ENCODE measurements at regions not wholly inside any gene's neighbourhood (a gene's known extent, or its start where the extent isn't known, plus 50 kb on each side); places are given as distances from the start of the nearest gene placed in this dataset.

DNA sequence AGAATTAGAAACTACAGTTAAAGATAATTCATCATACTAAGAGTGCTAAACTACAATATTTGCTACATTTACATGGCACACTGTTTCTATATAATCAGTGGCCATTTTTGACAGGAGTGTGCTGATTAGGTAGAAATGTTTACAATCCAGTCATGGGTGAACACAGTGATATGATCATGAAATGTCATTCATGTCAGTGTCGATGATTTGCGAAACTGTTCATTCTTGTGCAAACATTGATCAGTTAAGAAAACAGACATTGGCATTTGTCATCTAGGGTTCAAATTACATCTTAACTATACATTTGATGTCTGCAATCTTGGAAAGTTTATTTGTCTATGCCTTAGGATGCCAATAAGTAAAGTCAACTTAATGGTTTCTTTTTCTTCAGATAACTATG, 474.9 kb downstream of the DOK5 start:
- ATAC-seq (ENCODE audit: low FRiP score in 2 of 2) (no peak), DNase-seq (no peak)
- TF ChIP-seq, protein P1, sequence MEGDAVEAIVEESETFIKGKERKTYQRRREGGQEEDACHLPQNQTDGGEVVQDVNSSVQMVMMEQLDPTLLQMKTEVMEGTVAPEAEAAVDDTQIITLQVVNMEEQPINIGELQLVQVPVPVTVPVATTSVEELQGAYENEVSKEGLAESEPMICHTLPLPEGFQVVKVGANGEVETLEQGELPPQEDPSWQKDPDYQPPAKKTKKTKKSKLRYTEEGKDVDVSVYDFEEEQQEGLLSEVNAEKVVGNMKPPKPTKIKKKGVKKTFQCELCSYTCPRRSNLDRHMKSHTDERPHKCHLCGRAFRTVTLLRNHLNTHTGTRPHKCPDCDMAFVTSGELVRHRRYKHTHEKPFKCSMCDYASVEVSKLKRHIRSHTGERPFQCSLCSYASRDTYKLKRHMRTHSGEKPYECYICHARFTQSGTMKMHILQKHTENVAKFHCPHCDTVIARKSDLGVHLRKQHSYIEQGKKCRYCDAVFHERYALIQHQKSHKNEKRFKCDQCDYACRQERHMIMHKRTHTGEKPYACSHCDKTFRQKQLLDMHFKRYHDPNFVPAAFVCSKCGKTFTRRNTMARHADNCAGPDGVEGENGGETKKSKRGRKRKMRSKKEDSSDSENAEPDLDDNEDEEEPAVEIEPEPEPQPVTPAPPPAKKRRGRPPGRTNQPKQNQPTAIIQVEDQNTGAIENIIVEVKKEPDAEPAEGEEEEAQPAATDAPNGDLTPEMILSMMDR (IDR thresholded peaks at IDR 0.05) = no peak
- TF ChIP-seq POLR2A (IDR thresholded peaks at IDR 0.05) (no peak), EP300 (IDR thresholded peaks at IDR 0.05) (no peak), POLR2AphosphoS5 (IDR thresholded peaks at IDR 0.05) (no peak)
- Histone ChIP-seq H3K27me3 (no peaks in the 10 kb centered on the region), H3K36me3 (no peaks in the 10 kb centered on the region), H3K4me1 (no peaks in the 10 kb centered on the region), H3K27ac (no peak overlapping the region), H3K9me3 (no peaks in the 10 kb centered on the region), H3K4me3 (no peak overlapping the region)
- 68 to 86% methylated on average over 2 of the region's 2 CpGs for WGBS, 2 donors

DNA sequence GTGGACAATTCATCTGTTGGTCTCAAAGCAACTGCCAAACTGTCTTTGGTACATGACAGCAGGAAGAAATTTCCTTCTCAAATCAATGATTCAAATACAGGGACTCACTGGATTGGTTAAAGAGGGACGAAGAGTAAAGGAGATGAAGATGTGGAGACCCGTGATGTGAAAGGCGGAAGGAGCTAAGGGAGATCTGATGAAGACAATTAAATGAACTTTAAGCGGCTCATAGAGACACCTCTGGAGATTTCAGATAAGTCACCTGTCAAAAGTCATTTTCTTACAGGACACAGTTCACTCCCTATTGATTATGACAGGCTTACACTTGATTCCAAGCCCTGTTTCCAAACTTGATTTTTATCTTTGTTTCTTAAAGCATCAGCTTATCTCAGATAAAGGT, 466.3 kb downstream of the DOK5 start:
- H3K27ac ChIP-seq = no peak overlapping the region
- H3K36me3 ChIP-seq = no peaks in the 10 kb centered on the region
- ATAC-seq (ENCODE audit: low FRiP score in 2 of 2) (no peak), DNase-seq (no peak)
- no peaks in the 10 kb centered on the region for H3K9me3 ChIP-seq
- 85 to 90% methylated on average over 4 of the region's 4 CpGs for WGBS, 2 donors
- TF ChIP-seq, protein P1 (IDR thresholded peaks at IDR 0.05) = no peak
- TF ChIP-seq POLR2AphosphoS5 (IDR thresholded peaks at IDR 0.05) = no peak
- TF ChIP-seq EP300 (IDR thresholded peaks at IDR 0.05) = no peak
- TF ChIP-seq POLR2A (IDR thresholded peaks at IDR 0.05) = no peak
- no peak overlapping the region for H3K4me3 ChIP-seq
- H3K27me3 ChIP-seq = no peaks in the 10 kb centered on the region
- no peaks in the 10 kb centered on the region for H3K4me1 ChIP-seq

DNA sequence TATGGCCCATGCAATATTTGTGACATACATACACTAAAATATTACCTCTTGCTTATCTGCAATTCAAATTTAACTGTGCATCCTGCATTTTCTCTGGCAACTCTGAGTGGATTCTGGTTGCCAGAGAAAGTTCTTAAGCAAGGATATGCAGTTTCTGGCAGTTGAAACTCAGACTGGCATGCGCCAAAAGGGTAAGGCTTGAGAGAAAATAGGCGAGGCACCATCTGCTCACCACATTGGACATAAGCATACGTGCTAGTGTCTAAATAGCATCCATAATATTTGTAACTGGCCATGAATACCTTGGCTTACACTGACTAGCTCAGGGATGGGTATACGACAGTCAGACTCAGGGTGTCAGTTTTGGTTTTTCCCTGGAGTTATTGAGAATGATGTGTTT, 465.1 kb downstream of the DOK5 start:
- no peak overlapping the region for H3K4me3 ChIP-seq
- no peak for ATAC-seq (ENCODE audit: low FRiP score in 2 of 2)
- H3K27me3 ChIP-seq = no peaks in the 10 kb centered on the region
- no peak overlapping the region for H3K27ac ChIP-seq
- no peaks in the 10 kb centered on the region for H3K36me3 ChIP-seq
- DNase-seq = no peak
- H3K4me1 ChIP-seq = no peaks in the 10 kb centered on the region
- no peak for TF ChIP-seq EP300 (IDR thresholded peaks at IDR 0.05)
- TF ChIP-seq, protein P1 (IDR thresholded peaks at IDR 0.05) = no peak
- H3K9me3 ChIP-seq = no peaks in the 10 kb centered on the region
- 76 to 84% methylated on average over 4 of the region's 4 CpGs for WGBS, 2 donors

DNA sequence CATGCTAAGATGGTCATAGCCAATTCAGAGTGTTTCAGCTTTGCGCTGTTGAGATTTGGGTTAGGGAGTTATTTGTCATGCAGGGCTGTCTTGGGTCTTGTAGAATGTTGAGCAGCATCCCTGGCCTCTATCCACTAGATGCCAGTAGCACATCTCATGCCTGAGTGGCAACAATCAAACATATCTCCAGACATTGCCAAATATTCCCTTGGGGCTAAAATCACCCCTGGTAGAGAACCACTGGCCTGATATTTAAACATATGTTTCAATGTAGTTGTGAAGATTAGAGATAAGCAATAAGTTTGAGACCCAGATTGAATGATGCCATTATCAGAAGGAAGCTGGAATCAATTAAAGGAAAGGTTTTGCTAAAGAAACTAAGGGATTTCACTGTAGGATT, 463.3 kb downstream of the DOK5 start:
- DNase-seq (no peak), ATAC-seq (ENCODE audit: low FRiP score in 2 of 2) (no peak)
- H3K9me3 ChIP-seq = no peaks in the 10 kb centered on the region
- TF ChIP-seq POLR2A (IDR thresholded peaks at IDR 0.05) (no peak), POLR2AphosphoS5 (IDR thresholded peaks at IDR 0.05) (no peak), EP300 (IDR thresholded peaks at IDR 0.05) (no peak)
- TF ChIP-seq, protein P1 (IDR thresholded peaks at IDR 0.05) = no peak
- no peak overlapping the region for H3K27ac ChIP-seq
- WGBS, 2 donors = 90 to 100% methylated on average over 1 of the region's 1 CpG
- H3K4me1 ChIP-seq = no peaks in the 10 kb centered on the region
- H3K36me3 ChIP-seq = no peaks in the 10 kb centered on the region
- H3K27me3 ChIP-seq = no peaks in the 10 kb centered on the region
- H3K4me3 ChIP-seq = no peak overlapping the region

DNA sequence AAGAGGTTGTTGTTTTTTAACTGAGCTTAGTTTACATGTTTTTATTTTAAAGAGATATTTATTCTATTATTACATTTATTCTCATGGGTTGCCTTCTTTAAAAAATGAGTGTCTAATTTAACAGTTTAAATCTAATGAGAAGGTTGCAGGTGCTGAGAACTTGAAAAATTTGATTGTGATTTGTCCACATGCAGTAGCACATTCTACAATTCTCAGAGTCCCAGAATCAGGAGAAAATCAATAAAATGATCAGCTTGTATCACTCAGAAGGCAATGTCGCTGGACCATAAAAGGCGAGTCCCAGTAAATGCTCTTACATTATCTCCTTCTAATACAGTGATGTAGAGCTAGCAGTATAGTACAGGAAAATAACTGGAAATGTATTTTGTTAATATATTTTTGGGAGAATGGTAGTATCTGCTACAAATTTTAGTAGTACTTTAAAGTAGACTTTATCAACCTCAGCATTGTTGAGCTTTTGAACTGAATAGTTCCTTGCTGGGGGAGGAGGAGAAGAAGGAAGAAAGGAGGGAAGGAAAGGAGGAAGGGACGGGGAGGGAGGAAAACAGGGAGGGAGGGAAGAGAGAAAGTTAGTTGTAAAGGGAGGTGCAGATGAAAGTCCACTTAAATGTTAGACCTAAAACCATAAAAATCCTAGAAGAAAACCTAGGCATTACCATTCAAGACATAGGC, 458.0 kb downstream of the DOK5 start:
- DNase-seq (no peak), ATAC-seq (ENCODE audit: low FRiP score in 2 of 2) (no peak)
- TF ChIP-seq, protein P1 (IDR thresholded peaks at IDR 0.05) = no peak
- TF ChIP-seq POLR2AphosphoS5 (IDR thresholded peaks at IDR 0.05) (no peak), POLR2A (IDR thresholded peaks at IDR 0.05) (no peak), EP300 (IDR thresholded peaks at IDR 0.05) (no peak)
- Histone ChIP-seq H3K36me3 (no peaks in the 10 kb centered on the region), H3K4me1 (no peaks in the 10 kb centered on the region), H3K9me3 (no peaks in the 10 kb centered on the region), H3K27ac (no peak overlapping the region), H3K27me3 (no peaks in the 10 kb centered on the region), H3K4me3 (no peak overlapping the region)
- WGBS, 2 donors = 85 to 92% methylated on average over 3 of the region's 3 CpGs
